ENCODE measurements at regions not wholly inside any gene's neighbourhood (a gene's known extent, or its start where the extent isn't known, plus 50 kb on each side); places are given as distances from the start of the nearest gene placed in this dataset.
"Not testable (repeated sequence)": the region's sequence is repeated elsewhere in the genome, so short reads cannot be mapped to it uniquely, and the experiment has no call there.

DNA sequence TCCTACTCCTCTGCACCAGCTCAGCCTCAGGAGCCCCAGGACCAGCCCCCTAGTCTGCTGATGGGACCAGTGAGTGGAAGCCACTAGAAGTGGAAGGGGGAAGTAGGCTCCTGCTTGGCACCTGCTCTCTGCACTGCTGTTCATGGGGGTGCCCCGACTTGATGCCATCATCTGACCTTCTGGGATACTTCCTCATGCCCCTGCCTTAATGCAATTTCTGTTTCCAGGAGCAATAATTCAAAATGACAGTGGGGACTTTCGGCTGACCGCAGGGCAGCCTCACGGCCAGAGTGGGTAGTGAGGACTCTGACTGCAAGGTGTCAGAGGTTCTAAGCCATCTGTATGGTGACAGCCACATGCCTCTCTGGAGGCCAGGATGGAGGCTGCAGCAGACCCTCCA, 196.4 kb upstream of the WSCD1 start:
- DNase-seq (ENCODE audit: missing footprints): no peak
- ATAC-seq: no peak
- intact Hi-C loops (cut with DNase I): no loop called here

DNA sequence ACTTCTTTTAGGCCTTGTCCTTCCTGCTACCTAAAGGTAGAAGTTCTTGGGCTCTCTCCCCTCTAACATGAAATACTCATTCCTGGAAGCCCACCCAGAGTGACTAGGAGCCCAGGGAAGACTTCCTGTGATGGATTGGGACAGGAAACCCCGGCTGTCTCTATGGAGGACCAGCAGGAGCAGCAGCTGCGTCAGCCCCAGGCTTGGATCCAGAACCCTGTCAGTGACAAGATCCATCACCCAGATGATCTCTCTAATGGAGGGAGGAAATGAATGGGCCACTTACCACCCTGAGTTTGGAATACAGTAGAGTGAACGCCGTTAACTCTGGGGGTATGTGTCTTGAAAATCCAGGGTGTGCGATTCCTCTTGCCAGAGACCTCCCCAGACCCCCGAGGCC, 195.7 kb upstream of the WSCD1 start:
- ATAC-seq (no peak), DNase-seq (ENCODE audit: missing footprints) (no peak)
- intact Hi-C loops (cut with DNase I): no loop called here

DNA sequence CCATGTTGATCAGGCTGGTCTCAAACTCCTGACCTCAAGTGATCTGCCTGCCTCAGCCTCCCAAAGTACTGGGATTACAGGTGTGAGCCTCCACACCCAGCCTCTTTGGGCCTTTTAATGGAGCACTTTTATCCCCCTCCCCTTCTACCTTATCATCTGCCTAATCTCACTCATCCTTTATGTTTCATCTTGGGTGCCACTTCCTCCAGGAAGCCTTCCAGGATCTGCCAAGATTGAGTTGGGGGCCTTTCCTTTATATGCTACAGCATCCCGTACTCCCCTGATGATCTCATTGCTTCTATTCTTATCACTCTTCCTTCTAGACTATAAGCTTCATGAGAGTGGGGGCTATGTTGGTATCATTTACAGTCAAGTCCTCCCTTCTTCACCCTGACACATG, 192.8 kb upstream of the WSCD1 start:
- no peak for DNase-seq (ENCODE audit: missing footprints)
- intact Hi-C loops (cut with DNase I): no loop called here
- ATAC-seq: no peak

DNA sequence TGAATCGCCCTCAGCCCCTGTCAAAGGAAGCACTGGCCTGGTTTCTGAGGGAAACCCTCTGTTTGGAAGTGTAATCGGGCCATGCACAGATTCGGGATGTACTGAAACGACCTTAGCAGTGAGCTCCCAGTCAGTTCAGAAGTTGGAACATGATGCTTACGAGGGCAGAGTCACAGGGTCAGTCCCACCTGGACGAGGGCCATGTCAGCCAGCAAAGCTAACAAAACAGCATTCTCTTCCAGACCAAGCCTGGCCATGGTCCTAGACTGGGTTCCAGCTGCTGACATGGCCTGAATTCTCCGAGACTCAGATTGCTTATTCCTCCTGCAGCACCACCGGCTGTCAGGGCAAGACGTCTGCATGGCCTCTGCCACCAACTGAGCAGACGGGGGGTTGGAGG, 192.2 kb upstream of the WSCD1 start:
- no peak for DNase-seq (ENCODE audit: missing footprints)
- ATAC-seq: peak; percentile 85
- intact Hi-C loops (cut with DNase I): no loop called here

DNA sequence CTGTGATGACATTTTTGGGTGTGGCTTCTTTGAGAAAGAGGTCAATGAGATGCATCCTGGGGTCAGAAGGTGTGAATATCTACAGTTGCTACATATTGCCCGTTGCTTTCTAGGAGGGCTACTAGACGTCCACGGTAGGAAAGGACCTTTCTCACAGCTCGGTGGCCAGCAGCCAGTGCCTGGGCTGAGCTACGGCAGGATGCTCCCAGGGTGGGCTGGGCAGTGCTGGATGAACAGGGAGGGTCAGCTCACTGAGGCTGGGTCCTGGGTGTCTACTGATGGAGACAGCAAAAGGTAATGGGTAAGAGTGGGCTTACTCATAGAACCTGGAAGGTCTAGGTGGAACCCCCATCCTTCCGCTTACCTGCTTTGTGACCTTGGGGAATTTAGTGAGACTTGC, 188.3 kb upstream of the WSCD1 start:
- ATAC-seq (no peak), DNase-seq (ENCODE audit: missing footprints) (no peak)
- intact Hi-C loops (cut with DNase I): no loop called here

DNA sequence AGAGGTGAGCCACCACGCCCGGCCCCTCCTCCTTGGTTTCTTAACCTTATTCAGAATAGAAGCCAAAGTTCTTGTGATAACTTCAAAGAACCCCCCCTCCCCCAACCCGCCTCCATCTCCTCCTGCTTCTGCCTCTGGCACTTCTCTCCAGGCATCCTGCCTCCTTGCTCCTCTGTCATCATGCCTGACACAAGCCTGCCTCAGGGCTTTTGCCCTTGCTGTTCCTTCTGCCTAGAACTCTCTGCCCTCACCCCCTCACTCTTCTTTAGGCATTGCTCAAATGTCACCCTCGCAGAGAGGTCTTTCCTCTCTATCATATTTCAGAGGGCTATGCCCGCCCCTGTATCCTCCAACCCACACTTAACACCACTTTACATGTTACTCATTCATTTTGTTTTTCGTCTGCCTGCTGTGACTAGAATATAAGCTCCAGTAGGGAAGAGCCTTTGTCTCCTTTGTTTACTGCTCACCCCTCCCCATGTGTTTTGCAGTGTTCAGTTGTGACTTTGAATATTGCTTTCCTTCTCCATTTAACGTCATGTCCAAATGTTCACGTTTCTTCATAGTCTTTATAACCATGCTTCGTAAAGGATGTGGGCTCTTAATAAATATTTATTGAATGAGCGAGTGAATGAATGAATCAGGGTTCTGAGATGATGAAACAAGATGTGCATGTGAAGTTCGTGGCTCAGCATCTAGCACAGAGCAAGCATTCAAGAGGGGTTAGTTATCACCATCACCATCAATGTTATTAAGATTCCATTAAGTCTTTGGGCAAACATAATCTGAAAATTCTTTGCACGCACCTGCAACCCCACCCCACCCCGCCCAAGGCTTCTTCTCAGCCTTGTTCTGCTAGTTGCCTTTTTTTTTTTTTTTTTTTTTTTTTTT, 186.2 kb upstream of the WSCD1 start:
- DNase-seq (ENCODE audit: missing footprints): no peak
- no peak for ATAC-seq
- intact Hi-C loops (cut with DNase I): no loop called here

DNA sequence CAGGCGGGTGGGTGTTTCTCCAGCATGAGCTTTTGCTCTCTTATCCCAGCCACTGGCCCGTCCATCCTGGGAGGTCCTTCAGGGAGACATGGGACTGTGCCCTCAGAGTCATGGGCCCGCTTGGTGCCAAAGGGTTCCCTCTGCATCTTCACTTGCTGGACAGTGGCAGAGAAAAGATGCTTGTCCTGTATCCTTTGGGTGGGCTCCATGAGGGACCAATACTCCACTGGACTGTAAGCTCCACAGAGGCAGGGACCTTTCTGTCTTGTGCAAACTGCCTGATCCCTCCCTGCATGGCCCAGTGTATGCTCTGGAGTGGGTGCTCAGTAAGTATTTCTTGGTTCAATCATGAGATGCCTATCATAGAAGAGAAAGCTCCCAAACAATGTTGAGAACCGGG, 184.8 kb upstream of the WSCD1 start:
- ATAC-seq (no peak), DNase-seq (ENCODE audit: missing footprints) (no peak)
- intact Hi-C loops (cut with DNase I): no loop called here

DNA sequence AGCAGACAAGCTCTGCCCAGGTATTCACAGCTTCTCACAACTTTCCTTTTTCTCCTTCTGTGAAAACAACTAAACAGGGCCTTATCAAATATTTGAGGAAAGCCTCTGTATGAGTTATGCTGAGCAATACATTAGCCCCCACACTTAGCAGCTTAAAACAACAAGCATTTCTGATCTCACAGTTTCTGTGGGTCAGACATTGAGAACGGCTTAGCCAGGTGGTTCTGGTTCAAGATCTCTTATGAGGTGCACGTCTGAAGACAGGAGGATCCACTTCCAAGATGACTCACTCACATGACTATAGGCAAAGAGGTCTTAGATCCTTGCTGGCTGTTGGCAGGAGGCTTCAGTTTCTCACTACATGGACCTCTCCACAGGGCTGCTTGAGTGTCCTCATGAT, 181.4 kb upstream of the WSCD1 start:
- ATAC-seq (no peak), DNase-seq (ENCODE audit: missing footprints) (no peak)
- intact Hi-C loops (cut with DNase I): no loop called here

DNA sequence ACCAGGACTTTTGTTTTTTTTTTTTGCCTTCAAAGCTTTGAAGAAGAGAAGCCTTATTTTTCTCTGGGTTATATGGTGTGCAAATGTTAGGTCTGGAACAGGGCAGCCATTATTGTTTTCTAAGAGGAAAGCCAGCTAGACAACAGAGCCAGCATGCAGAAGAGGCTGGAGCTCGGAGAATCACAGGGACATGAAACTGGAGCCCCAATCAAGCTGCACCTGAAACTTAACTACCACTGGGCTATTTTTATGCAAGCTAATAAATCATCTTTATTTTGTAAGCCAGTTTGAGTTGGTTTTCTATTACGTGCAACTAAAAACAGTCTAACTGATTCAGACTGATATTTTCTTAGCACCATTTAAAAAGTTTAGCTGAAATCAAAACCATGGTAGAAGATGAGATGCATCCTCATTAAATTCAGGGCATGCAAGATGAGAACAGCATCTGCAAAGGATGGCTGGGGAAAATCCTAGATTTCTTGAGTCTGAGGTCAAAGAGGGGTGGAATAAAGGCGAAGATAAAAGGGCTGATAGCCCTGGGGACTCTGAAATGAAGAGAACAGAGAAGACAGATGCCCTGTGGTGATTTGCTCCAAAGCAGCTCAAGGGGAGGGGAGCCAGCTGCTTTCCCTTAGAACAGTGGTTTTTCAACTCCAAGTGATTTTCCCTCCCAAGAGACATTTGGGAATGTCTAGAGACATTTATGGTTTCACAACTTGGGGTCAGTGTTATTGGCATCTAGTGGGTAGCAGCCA, 177.1 kb upstream of the WSCD1 start:
- intact Hi-C loops (cut with DNase I): no loop called here
- DNase-seq (ENCODE audit: missing footprints) (no peak), ATAC-seq (no peak)

DNA sequence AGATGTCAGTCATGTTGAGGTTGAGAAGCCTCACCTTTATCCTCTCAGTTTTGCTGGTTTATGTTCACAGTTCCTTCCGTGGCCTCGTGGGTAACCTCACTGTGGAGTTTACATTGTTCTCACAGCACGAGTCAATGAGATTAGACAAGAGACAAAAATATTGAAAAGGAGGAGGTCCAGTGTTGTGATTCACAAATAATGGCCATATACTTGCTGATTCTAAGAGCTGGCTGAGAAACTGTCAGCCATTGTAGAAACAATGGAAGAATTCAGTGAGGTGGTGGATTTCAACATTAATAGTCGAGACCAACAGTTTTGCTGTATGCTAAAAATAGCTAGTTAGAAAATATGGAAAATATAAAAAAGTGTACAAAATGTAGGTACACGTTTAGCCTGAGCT, 176.4 kb upstream of the WSCD1 start:
- ATAC-seq: no peak
- intact Hi-C loops (cut with DNase I): no loop called here
- no peak for DNase-seq (ENCODE audit: missing footprints)

DNA sequence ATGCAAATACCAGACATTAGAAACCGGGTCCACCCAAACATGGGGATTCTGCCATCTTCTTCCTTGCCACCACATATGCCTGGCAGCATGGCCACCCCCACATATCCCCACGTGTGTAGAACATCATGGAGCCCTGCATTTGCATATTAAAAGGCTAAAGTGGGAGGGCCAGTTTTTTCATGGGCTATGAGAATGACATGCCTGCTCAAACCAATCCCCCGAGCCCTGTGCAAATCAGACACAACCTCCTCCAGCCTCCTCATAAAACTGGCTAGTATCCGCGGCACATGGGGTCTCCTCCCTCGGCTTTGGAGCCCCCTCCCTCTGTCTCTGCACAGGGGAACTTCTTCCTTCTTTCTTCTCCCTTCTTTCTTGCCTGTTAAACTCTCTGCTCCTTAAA, 174.9 kb upstream of the WSCD1 start:
- DNase-seq (ENCODE audit: missing footprints): no peak
- intact Hi-C loops (cut with DNase I): no loop called here

DNA sequence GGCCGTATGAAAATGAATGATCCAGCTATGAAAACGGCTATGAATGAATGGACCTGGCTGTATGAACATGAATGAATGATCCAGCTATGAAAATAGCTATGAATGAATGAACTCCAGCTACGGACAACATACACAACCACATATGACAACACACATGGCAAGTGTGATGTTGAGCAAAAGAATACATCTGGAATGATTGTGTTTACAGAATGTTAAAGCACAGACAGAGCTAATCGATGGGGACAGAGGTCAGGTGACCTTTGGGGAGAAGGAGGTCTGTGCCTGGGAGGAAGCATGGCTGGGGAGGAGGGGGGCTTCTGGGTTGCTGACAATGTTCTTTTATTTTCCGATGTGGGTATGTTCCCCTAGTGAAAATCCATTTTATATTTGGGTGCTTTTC, 174.0 kb upstream of the WSCD1 start:
- ATAC-seq (no peak), DNase-seq (ENCODE audit: missing footprints) (no peak)
- intact Hi-C loops (cut with DNase I): no loop called here

More for the DNA sequence above, 174.9 kb upstream of the WSCD1 start:
- no peak for ATAC-seq

DNA sequence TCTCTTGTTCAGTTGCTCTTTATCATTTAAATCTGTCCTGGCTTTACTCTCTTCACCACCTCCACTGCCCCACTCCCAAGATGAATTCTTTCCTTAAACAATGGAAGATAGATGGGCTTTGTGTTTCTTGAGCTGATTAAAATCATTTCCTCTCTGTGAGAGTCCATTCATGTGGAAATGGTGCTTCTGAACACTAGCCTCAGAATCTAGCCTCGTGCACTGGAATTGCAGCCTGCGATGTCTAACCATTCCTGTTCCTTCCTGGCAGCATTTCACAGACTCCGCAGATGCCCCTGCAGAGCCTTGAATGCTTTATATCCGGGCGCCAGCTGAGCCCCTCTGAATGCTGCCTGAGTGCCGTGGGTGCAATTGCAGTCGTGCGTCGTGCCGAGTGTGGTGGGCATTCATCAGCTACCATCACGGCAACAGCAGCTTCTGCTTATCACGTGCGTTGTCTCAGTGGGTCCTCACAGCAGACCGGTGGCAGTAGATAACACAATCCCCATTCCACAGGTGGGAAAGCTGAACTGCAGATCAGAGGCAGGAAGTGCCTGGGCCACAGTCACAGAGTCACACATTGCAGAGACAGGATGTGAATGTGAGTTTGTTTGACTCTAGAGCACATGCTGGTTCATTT, 172.8 kb upstream of the WSCD1 start:
- no peak for ATAC-seq
- intact Hi-C loops (cut with DNase I): no loop called here
- DNase-seq (ENCODE audit: missing footprints): no peak

DNA sequence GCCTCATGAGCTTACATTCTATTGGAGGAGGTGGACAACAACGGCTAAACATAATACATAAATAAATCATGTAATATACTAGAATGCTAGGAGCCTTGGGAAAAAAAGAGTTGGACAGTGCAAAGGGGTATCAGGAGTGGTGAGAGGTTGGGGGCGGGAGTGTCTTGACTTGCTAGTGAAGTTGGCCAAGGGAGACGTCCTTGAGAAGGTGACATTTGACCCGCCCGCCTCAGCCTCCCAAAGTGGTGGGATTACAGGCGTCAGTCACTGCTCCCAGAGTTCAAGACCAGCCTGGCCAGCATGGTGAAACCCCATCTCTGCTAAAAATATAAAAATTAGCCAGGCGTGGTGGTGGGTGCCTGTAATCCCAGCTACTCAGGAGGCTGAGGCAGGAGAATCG, 172.2 kb upstream of the WSCD1 start:
- DNase-seq (ENCODE audit: missing footprints); ATAC-seq; intact Hi-C loops (cut with DNase I): not testable (repeated sequence)

DNA sequence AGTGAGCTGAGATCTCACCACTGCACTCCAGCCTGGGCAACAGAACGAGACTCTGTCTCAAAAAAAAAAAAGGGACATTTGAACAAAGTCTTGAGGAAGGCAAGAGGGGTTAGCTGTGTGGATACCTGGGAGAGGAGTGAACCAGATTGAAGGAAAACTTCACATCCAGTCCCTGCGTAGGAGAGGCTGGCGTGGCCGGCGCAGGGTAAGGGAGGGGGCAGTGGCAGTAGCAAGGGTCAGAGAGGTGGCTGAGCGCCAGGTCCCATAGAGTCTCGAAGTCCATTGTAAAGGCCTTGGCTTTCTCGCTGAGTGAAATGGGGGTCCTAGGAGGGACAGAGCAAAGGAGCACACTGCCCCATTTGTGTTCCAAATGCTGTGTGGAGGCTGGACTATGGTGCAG, 171.8 kb upstream of the WSCD1 start:
- ATAC-seq: no peak
- DNase-seq (ENCODE audit: missing footprints): no peak
- intact Hi-C loops (cut with DNase I): no loop called here

DNA sequence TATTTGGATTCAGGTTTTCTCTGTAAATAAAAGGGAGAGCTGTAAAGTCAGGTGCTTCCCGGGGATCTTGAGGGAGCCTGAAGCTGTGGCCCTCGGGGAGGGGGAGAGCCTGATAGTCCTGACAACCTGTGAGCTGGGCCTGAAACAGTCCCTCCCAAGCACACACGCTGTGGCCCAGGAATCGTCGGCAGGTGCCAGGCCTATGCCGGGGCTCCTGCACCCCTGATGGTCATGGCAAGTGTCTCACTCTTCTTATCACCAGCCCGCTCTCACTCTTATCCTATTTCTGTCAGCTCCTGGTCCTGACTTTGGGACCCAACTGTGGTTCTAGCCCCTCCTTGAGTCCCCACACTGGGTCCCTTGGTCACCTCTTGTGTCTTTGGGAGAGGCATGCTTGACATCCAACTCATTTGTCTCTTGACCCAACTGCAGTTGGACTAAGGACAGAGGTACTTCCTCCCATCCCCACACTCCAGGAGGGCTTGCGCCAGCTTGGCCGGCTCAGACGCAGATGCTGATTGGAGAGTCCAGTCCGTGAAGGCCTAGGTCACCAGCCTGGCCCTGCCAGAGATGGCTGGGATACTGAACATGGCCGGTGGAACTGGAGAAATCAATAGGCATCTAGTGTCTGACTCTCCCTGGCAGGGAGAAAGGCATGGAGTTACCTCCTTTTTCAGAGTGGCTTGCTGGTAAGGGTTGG, 170.5 kb upstream of the WSCD1 start:
- ATAC-seq: no peak
- intact Hi-C loops (cut with DNase I): no loop called here
- DNase-seq (ENCODE audit: missing footprints): no peak

DNA sequence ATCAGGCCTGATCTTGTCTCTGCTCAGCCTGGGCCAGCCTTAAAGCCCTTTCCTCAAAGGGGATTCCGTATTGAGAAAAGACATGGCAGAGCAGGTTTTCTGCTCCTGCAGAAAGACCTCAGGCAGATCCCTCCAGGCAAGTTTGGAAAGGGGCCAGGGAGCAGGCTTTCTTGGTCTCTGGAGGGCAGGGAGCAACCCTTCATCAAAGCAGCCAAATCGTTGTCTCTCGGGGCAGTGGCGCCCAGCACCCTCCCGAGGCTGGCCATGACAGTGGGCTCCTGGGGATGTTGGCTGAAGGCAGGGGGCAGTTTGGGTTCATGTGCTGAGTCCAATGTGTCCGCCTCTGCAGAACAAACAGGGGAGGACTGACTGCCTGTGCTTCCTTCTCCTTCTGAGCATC, 168.4 kb upstream of the WSCD1 start:
- no peak for ATAC-seq
- intact Hi-C loops (cut with DNase I): no loop called here
- DNase-seq (ENCODE audit: missing footprints): no peak

DNA sequence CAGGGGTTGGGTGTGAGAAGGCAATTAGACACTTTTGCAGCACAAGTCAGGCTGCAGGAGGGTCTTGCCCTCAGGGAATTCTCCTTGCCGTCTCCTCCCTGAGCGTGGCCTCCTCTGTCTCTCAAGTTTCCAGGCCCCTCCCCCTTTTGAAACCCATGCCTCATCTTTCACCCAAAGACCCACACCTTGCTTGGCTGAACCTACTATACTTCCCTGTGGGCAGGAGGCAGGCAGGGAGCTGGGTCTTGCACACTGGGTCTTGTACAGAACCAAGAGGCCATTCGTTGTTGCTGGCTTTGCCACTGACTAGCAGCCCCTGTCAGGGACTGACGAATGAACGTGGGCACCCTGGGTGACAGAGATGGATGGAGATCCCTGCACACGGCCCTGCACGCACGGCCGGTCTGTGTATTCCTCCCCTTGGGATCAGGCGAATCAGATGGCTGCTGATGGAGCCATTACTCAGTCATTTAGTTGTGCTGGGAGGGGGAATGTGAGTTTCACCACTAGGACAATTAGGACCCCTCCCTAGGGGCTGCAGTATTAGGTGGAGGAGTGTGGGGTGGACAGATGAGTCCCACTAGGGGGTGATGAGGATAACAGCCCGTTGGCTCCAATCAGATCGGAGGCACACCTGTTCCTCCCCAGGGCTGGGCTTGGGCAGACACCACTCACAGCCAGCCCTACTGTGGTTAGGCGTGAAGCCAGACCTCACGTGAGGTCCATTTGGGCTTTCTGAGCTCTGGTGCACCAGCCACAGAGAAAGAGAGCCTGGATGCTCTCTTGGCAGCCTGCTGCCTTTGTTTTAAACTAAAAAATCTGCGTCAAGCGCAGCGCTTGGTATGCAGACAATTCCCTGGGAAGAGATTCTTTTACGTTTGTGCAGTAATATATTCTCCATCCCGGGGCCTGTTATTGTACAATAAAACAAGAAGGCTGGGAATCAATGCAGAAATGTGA, 167.7 kb upstream of the WSCD1 start:
- DNase-seq (ENCODE audit: missing footprints): no peak

More for the DNA sequence above, 167.7 kb upstream of the WSCD1 start:
- intact Hi-C loops (cut with DNase I): no loop called here
- no peak for ATAC-seq
